ENCODE measurements at regions not wholly inside any gene's neighbourhood (a gene's known extent, or its start where the extent isn't known, plus 50 kb on each side); places are given as distances from the start of the nearest gene placed in this dataset.

DNA sequence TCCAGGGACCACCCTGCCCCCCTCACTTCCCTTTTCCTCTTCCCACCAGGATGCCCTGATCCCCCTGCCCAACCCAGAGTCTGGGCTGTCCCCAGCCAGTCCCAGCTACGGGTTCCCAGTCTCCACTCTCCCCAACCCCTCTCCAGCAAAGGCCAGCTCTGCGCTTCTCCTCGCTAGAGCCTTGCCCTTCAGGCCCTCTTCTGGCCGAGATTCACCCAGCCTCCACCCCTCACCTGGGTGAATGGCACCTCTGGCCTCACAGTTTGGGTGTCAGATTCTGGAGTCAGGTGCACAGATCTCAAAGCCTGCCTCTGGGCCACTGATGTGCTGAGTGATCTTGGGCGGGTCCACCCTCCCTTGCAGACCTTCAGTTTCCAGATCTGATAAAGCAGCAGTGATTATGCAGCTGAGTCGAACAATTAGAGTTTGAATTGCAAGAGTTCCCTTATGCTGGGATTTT, 185.6 kb upstream of the TNRC6C start:
- TF ChIP-seq CTCF (IDR thresholded peaks at IDR 0.05) (no peak), POLR2A (IDR thresholded peaks at IDR 0.05) (no peak), POLR2AphosphoS5 (IDR thresholded peaks at IDR 0.05; ENCODE audit: insufficient read depth in 1 of 2, low read depth in 1 of 2) (no peak)

Data from vagina (tissue), 2 donors.